HEK293 (cell line): ENCODE measurements at regions not wholly inside any gene's neighbourhood (a gene's known extent, or its start where the extent isn't known, plus 50 kb on each side); places are given as distances from the start of the nearest gene placed in this dataset.

Source experiments
- CTCF ChIA-PET: fragments of 350-600 bp; formaldehyde crosslinking; extraction: SDS; loops from one replicate; lab custom pipeline; 2021; ENCODE audit warnings: antibody characterized with exemption; lab: Yijun Ruan, JAX
- POLR2A ChIA-PET: fragments of 300-600 bp; formaldehyde crosslinking; extraction: SDS; loops from one replicate; lab custom pipeline; 2020; ENCODE audit warnings: antibody characterized with exemption, inconsistent platforms; lab: Yijun Ruan, JAX
- H3K27ac ChIP-seq: fragments of 200-500 bp; sonication (Bioruptor generic); 2 replicates; pipeline ENCODE4 v1.5.1; 2014; ENCODE audit warnings: low read depth, low read length, control low read depth, inconsistent platforms; ENCODE audit errors: extremely low read depth
- H3K36me3 ChIP-seq, 2 experiments: fragments of 200-500 bp in 1 of 2; sonication (Bioruptor generic) in 1 of 2; 1 replicate in 1 of 2; 2 replicates in 1 of 2; pipeline ENCODE4 v1.5.1; 2014 to 2017; ENCODE audit warnings: inconsistent platforms in 2 of 2, low read length in 2 of 2; ENCODE audit not compliant: control insufficient read depth in 2 of 2, insufficient read depth in 1 of 2
- H3K4me1 ChIP-seq: fragments of 200-500 bp; sonication (Bioruptor generic); 2 replicates; pipeline ENCODE4 v1.5.1; 2014; ENCODE audit warnings: mild to moderate bottlenecking, low read length, inconsistent platforms; ENCODE audit not compliant: control insufficient read depth, insufficient read depth
- H3K4me3 ChIP-seq: 2 replicates; pipeline ENCODE4 v1.5.1; 2011; ENCODE audit warnings: low read depth, mild to moderate bottlenecking, control low read depth, low read length, moderate library complexity
- H3K9me3 ChIP-seq: fragments of 200-500 bp; sonication (Bioruptor generic); 2 replicates; pipeline ENCODE4 v1.5.1; 2014; ENCODE audit warnings: low read depth, low read length, inconsistent platforms; ENCODE audit not compliant: control insufficient read depth, insufficient read depth
- GLIS1 ChIP-seq: fragments of 450-650 bp; formaldehyde crosslinking; IDR thresholded peaks from 2 replicates; pipeline ENCODE4 v1.5.1; 2016; ENCODE audit warnings: missing biosample characterization, missing genetic modification characterization
- REST ChIP-seq: fragments of 450-650 bp; formaldehyde crosslinking; IDR thresholded peaks from 2 replicates; pipeline ENCODE4 v1.5.1; 2016; ENCODE audit warnings: missing biosample characterization, missing genetic modification characterization
- SCRT2 ChIP-seq: fragments of 450-650 bp; formaldehyde crosslinking; IDR thresholded peaks from 2 replicates; pipeline ENCODE4 v1.5.1; 2016; ENCODE audit warnings: missing biosample characterization, missing genetic modification characterization
- SP7 ChIP-seq: fragments of 450-650 bp; formaldehyde crosslinking; IDR thresholded peaks from 2 replicates; pipeline ENCODE4 v1.5.1; 2016; ENCODE audit warnings: missing biosample characterization, missing genetic modification characterization
- YY1 ChIP-seq: fragments of 450-650 bp; formaldehyde crosslinking; IDR thresholded peaks from 2 replicates; pipeline ENCODE4 v1.5.1; 2018; ENCODE audit warnings: missing biosample characterization, missing genetic modification characterization
- ZBTB26 ChIP-seq: fragments of 450-650 bp; formaldehyde crosslinking; optimal IDR thresholded peaks from 2 replicates; pipeline ENCODE3; 2016; ENCODE audit warnings: missing biosample characterization, mild to moderate bottlenecking, missing genetic modification characterization
- ZEB2 ChIP-seq: fragments of 450-650 bp; formaldehyde crosslinking; IDR thresholded peaks from 2 replicates; pipeline ENCODE4 v1.5.1; 2016; ENCODE audit warnings: missing biosample characterization, missing genetic modification characterization
- ZFP41 ChIP-seq: fragments of 450-650 bp; formaldehyde crosslinking; IDR thresholded peaks from 2 replicates; pipeline ENCODE4 v1.5.1; 2016; ENCODE audit warnings: missing biosample characterization, missing genetic modification characterization, borderline replicate concordance
- ZIC2 ChIP-seq: fragments of 450-650 bp; formaldehyde crosslinking; IDR thresholded peaks from 2 replicates; pipeline ENCODE4 v1.5.1; 2016; ENCODE audit warnings: missing biosample characterization, missing genetic modification characterization
- ZNF10 ChIP-seq: fragments of 450-650 bp; formaldehyde crosslinking; IDR thresholded peaks from 2 replicates; pipeline ENCODE4 v1.5.1; 2017; ENCODE audit warnings: missing biosample characterization, missing genetic modification characterization
- ZNF121 ChIP-seq: fragments of 450-650 bp; formaldehyde crosslinking; IDR thresholded peaks from 2 replicates; pipeline ENCODE4 v1.5.1; 2016; ENCODE audit warnings: missing biosample characterization, missing genetic modification characterization
- ZNF214 ChIP-seq: fragments of 450-650 bp; formaldehyde crosslinking; IDR thresholded peaks from 2 replicates; pipeline ENCODE4 v1.5.1; 2017; ENCODE audit warnings: missing biosample characterization, mild to moderate bottlenecking, missing genetic modification characterization, borderline replicate concordance
- ZNF292 ChIP-seq: fragments of 450-650 bp; formaldehyde crosslinking; IDR thresholded peaks from 2 replicates; pipeline ENCODE4 v1.5.1; 2016; ENCODE audit warnings: low read depth, missing biosample characterization, missing genetic modification characterization, borderline replicate concordance
- ZNF350 ChIP-seq: fragments of 450-650 bp; formaldehyde crosslinking; IDR thresholded peaks from 2 replicates; pipeline ENCODE4 v1.5.0; 2017; ENCODE audit warnings: missing biosample characterization, mild to moderate bottlenecking, missing genetic modification characterization
- ZNF37A ChIP-seq: fragments of 450-650 bp; IDR thresholded peaks from 2 replicates; pipeline ENCODE4 v1.5.1; 2018; ENCODE audit warnings: missing biosample characterization, missing genetic modification characterization
- ZNF423 ChIP-seq: fragments of 450-650 bp; formaldehyde crosslinking; IDR thresholded peaks from 2 replicates; pipeline ENCODE4 v1.5.1; 2016; ENCODE audit warnings: missing biosample characterization, missing genetic modification characterization
- ZNF513 ChIP-seq: fragments of 450-650 bp; IDR thresholded peaks from 2 replicates; pipeline ENCODE4 v1.5.1; 2018; ENCODE audit warnings: missing biosample characterization, missing genetic modification characterization
- ZNF521 ChIP-seq: fragments of 450-650 bp; formaldehyde crosslinking; IDR thresholded peaks from 2 replicates; pipeline ENCODE4 v1.5.1; 2017; ENCODE audit warnings: missing biosample characterization, mild to moderate bottlenecking, missing genetic modification characterization
- ZNF621 ChIP-seq: fragments of 450-650 bp; formaldehyde crosslinking; IDR thresholded peaks from 2 replicates; pipeline ENCODE4 v1.5.1; 2017; ENCODE audit warnings: missing biosample characterization, missing genetic modification characterization
- ZNF623 ChIP-seq: fragments of 450-650 bp; formaldehyde crosslinking; IDR thresholded peaks from 2 replicates; pipeline ENCODE4 v1.5.1; 2016; ENCODE audit warnings: missing biosample characterization, missing genetic modification characterization
- ZNF654 ChIP-seq: fragments of 450-650 bp; formaldehyde crosslinking; IDR thresholded peaks from 2 replicates; pipeline ENCODE4 v1.5.1; 2016; ENCODE audit warnings: low read depth, missing biosample characterization, missing genetic modification characterization
- ZNF658 ChIP-seq: fragments of 450-650 bp; formaldehyde crosslinking; IDR thresholded peaks from 2 replicates; pipeline ENCODE4; 2016; ENCODE audit warnings: missing biosample characterization, missing genetic modification characterization
- ZNF707 ChIP-seq: fragments of 450-650 bp; formaldehyde crosslinking; IDR thresholded peaks from 2 replicates; pipeline ENCODE4 v1.5.1; 2016; ENCODE audit warnings: missing biosample characterization, missing genetic modification characterization
- ZNF777 ChIP-seq: fragments of 450-650 bp; formaldehyde crosslinking; IDR thresholded peaks from 2 replicates; pipeline ENCODE4 v1.5.1; 2017; ENCODE audit warnings: missing biosample characterization, missing genetic modification characterization, borderline replicate concordance
- ZNF830 ChIP-seq: fragments of 450-650 bp; IDR thresholded peaks from 2 replicates; pipeline ENCODE4 v1.5.0; 2018; ENCODE audit warnings: missing biosample characterization, missing genetic modification characterization, low read depth, mild to moderate bottlenecking, moderate library complexity
- ZXDB ChIP-seq: fragments of 450-650 bp; formaldehyde crosslinking; IDR thresholded peaks from 2 replicates; pipeline ENCODE4 v1.5.1; 2016; ENCODE audit warnings: missing biosample characterization, missing genetic modification characterization

- ChIA-PET CTCF (no interaction called here), POLR2A (no interaction called here)
- Histone ChIP-seq H3K27ac (no peak overlapping the region), H3K36me3 (no peaks in the 10 kb centered on the region), H3K4me3 (no peak overlapping the region), H3K9me3 (no peaks in the 10 kb centered on the region), H3K4me1 (no peaks in the 10 kb centered on the region)
- TF ChIP-seq ZNF623 (tag by site-specific recombination) (no peak), REST (tag by site-specific recombination) (peak; percentile 92)
Observed at GRCh38 chr3:63067999-63068645, 192.9 kb upstream of the CADPS start.

GRCh38 chr3:63069806-63070475 lies 194.7 kb upstream of the CADPS start:
- POLR2A ChIA-PET: no interaction called here
- Histone ChIP-seq H3K4me1 (no peaks in the 10 kb centered on the region), H3K36me3 (no peaks in the 10 kb centered on the region), H3K4me3 (no peak overlapping the region), H3K27ac (no peak overlapping the region), H3K9me3 (no peaks in the 10 kb centered on the region)
- TF ChIP-seq ZEB2 (tag by site-specific recombination) (no peak), ZNF521 (tag by site-specific recombination) (no peak), ZNF658 (tag by site-specific recombination) (no peak), ZNF292 (tag by site-specific recombination) (no peak), ZNF707 (tag by site-specific recombination) (no peak)
- CTCF ChIA-PET: no interaction called here

- CTCF ChIA-PET: no interaction called here
- TF ChIP-seq ZNF214 (no peak), ZNF10 (no peak), ZXDB (no peak), SCRT2 (no peak), ZNF621 (no peak), ZNF121 (tag by site-specific recombination) (no peak), SP7 (tag by site-specific recombination) (no peak), ZIC2 (tag by site-specific recombination) (no peak), ZNF777 (no peak), ZBTB26 (no peak), ZNF830 (tag by site-specific recombination) (no peak), ZNF654 (tag by site-specific recombination) (no peak), ZNF37A (tag by site-specific recombination) (no peak), ZFP41 (tag by site-specific recombination) (no peak), ZNF350 (tag by site-specific recombination) (no peak), ZNF513 (no peak), ZNF423 (tag by site-specific recombination) (no peak), YY1 (tag by site-specific recombination) (no peak), GLIS1 (tag by site-specific recombination) (no peak)
Observed at GRCh38 chr3:63070476-63070810, 195.2 kb upstream of the CADPS start.

More at GRCh38 chr3:63070476-63070810, 195.2 kb upstream of the CADPS start:
- Histone ChIP-seq H3K36me3 (no peaks in the 10 kb centered on the region), H3K27ac (no peak overlapping the region), H3K4me1 (no peaks in the 10 kb centered on the region), H3K9me3 (no peaks in the 10 kb centered on the region), H3K4me3 (no peak overlapping the region)
- POLR2A ChIA-PET: no interaction called here
